HEK293 (cell line): ENCODE measurements at regions not wholly inside any gene's neighbourhood (a gene's known extent, or its start where the extent isn't known, plus 50 kb on each side); places are given as distances from the start of the nearest gene placed in this dataset.

Experiments used
- CTCF ChIA-PET: fragments of 350-600 bp; formaldehyde crosslinking; extraction: SDS; loops from one replicate; lab custom pipeline; 2021; ENCODE audit warnings: antibody characterized with exemption; lab: Yijun Ruan, JAX
- POLR2A ChIA-PET: fragments of 300-600 bp; formaldehyde crosslinking; extraction: SDS; loops from one replicate; lab custom pipeline; 2020; ENCODE audit warnings: antibody characterized with exemption, inconsistent platforms; lab: Yijun Ruan, JAX
- H3K27ac ChIP-seq: fragments of 200-500 bp; sonication (Bioruptor generic); 2 replicates; pipeline ENCODE4 v1.5.1; 2014; ENCODE audit warnings: low read depth, low read length, control low read depth, inconsistent platforms; ENCODE audit errors: extremely low read depth
- H3K36me3 ChIP-seq, 2 experiments: fragments of 200-500 bp in 1 of 2; sonication (Bioruptor generic) in 1 of 2; 1 replicate in 1 of 2; 2 replicates in 1 of 2; pipeline ENCODE4 v1.5.1; 2014 to 2017; ENCODE audit warnings: inconsistent platforms in 2 of 2, low read length in 2 of 2; ENCODE audit not compliant: control insufficient read depth in 2 of 2, insufficient read depth in 1 of 2
- H3K4me1 ChIP-seq: fragments of 200-500 bp; sonication (Bioruptor generic); 2 replicates; pipeline ENCODE4 v1.5.1; 2014; ENCODE audit warnings: mild to moderate bottlenecking, low read length, inconsistent platforms; ENCODE audit not compliant: control insufficient read depth, insufficient read depth
- H3K4me3 ChIP-seq: 2 replicates; pipeline ENCODE4 v1.5.1; 2011; ENCODE audit warnings: low read depth, mild to moderate bottlenecking, control low read depth, low read length, moderate library complexity
- H3K9me3 ChIP-seq: fragments of 200-500 bp; sonication (Bioruptor generic); 2 replicates; pipeline ENCODE4 v1.5.1; 2014; ENCODE audit warnings: low read depth, low read length, inconsistent platforms; ENCODE audit not compliant: control insufficient read depth, insufficient read depth
- BCL11A ChIP-seq: fragments of 450-650 bp; formaldehyde crosslinking; IDR thresholded peaks from 2 replicates; pipeline ENCODE4 v1.5.1; 2016; ENCODE audit warnings: low read depth, missing biosample characterization, missing genetic modification characterization
- GLI2 ChIP-seq: fragments of 450-650 bp; formaldehyde crosslinking; IDR thresholded peaks from 2 replicates; pipeline ENCODE4; 2017; ENCODE audit warnings: missing biosample characterization, missing genetic modification characterization, low read depth, borderline replicate concordance
- HOXD13 ChIP-seq: sonication (generic); formaldehyde crosslinking; IDR thresholded peaks from 2 replicates; pipeline ENCODE4 v1.8.0; 2022; ENCODE audit warnings: missing genetic modification reagents, borderline replicate concordance
- KLF1 ChIP-seq: fragments of 450-650 bp; formaldehyde crosslinking; IDR thresholded peaks from 2 replicates; pipeline ENCODE4 v1.5.1; 2016; ENCODE audit warnings: missing biosample characterization, missing genetic modification characterization
- RBAK ChIP-seq: fragments of 450-650 bp; formaldehyde crosslinking; IDR thresholded peaks from 2 replicates; pipeline ENCODE4 v1.5.1; 2016; ENCODE audit warnings: missing biosample characterization, missing genetic modification characterization
- SETDB1 ChIP-seq: IDR thresholded peaks from one replicate; pipeline ENCODE4 v1.6.1; 2017; ENCODE audit warnings: mild to moderate bottlenecking, low read length, moderate library complexity, mixed read lengths; ENCODE audit not compliant: insufficient read length
- WT1 ChIP-seq: fragments of 450-650 bp; formaldehyde crosslinking; IDR thresholded peaks from 2 replicates; pipeline ENCODE4 v1.5.1; 2016; ENCODE audit warnings: missing biosample characterization, missing genetic modification characterization
- ZIC2 ChIP-seq: fragments of 450-650 bp; formaldehyde crosslinking; IDR thresholded peaks from 2 replicates; pipeline ENCODE4 v1.5.1; 2016; ENCODE audit warnings: missing biosample characterization, missing genetic modification characterization
- ZNF121 ChIP-seq: fragments of 450-650 bp; formaldehyde crosslinking; IDR thresholded peaks from 2 replicates; pipeline ENCODE4 v1.5.1; 2016; ENCODE audit warnings: missing biosample characterization, missing genetic modification characterization
- ZNF16 ChIP-seq: fragments of 450-650 bp; formaldehyde crosslinking; IDR thresholded peaks from 2 replicates; pipeline ENCODE4 v1.5.1; 2016; ENCODE audit warnings: low read depth, missing biosample characterization, missing genetic modification characterization
- ZNF169 ChIP-seq: fragments of 450-650 bp; formaldehyde crosslinking; IDR thresholded peaks from 2 replicates; pipeline ENCODE4 v1.5.1; 2016; ENCODE audit warnings: missing biosample characterization, missing genetic modification characterization
- ZNF202 ChIP-seq: fragments of 450-650 bp; formaldehyde crosslinking; IDR thresholded peaks from 2 replicates; pipeline ENCODE4 v1.5.1; 2016; ENCODE audit warnings: missing biosample characterization, missing genetic modification characterization, borderline replicate concordance
- ZNF214 ChIP-seq: fragments of 450-650 bp; formaldehyde crosslinking; IDR thresholded peaks from 2 replicates; pipeline ENCODE4 v1.5.1; 2017; ENCODE audit warnings: missing biosample characterization, mild to moderate bottlenecking, missing genetic modification characterization, borderline replicate concordance
- ZNF26 ChIP-seq: fragments of 450-650 bp; formaldehyde crosslinking; IDR thresholded peaks from 2 replicates; pipeline ENCODE4 v1.5.1; 2016; ENCODE audit warnings: missing biosample characterization, missing genetic modification characterization
- ZNF280C ChIP-seq: fragments of 450-650 bp; formaldehyde crosslinking; IDR thresholded peaks from 2 replicates; pipeline ENCODE4 v1.5.1; 2016; ENCODE audit warnings: missing biosample characterization, missing genetic modification characterization
- ZNF311 ChIP-seq: fragments of 450-650 bp; formaldehyde crosslinking; IDR thresholded peaks from 2 replicates; pipeline ENCODE4 v1.5.1; 2017; ENCODE audit warnings: missing biosample characterization, missing genetic modification characterization, borderline replicate concordance
- ZNF473 ChIP-seq: fragments of 450-650 bp; formaldehyde crosslinking; IDR thresholded peaks from 2 replicates; pipeline ENCODE4 v1.5.1; 2017; ENCODE audit warnings: missing biosample characterization, missing genetic modification characterization
- ZNF621 ChIP-seq: fragments of 450-650 bp; formaldehyde crosslinking; IDR thresholded peaks from 2 replicates; pipeline ENCODE4 v1.5.1; 2017; ENCODE audit warnings: missing biosample characterization, missing genetic modification characterization
- ZNF776 ChIP-seq: fragments of 450-650 bp; formaldehyde crosslinking; IDR thresholded peaks from 2 replicates; pipeline ENCODE4 v1.5.0; 2017; ENCODE audit warnings: missing biosample characterization, missing genetic modification characterization, borderline replicate concordance
- ZSCAN5A ChIP-seq: fragments of 450-650 bp; formaldehyde crosslinking; IDR thresholded peaks from 2 replicates; pipeline ENCODE4 v1.5.1; 2016; ENCODE audit warnings: missing biosample characterization, missing genetic modification characterization
- TF ChIP-seq, protein P1 (sequence below): fragments of 450-650 bp; formaldehyde crosslinking; IDR thresholded peaks from 2 replicates; pipeline ENCODE4 v1.5.1; 2017; ENCODE audit warnings: missing biosample characterization, missing genetic modification characterization

DNA sequence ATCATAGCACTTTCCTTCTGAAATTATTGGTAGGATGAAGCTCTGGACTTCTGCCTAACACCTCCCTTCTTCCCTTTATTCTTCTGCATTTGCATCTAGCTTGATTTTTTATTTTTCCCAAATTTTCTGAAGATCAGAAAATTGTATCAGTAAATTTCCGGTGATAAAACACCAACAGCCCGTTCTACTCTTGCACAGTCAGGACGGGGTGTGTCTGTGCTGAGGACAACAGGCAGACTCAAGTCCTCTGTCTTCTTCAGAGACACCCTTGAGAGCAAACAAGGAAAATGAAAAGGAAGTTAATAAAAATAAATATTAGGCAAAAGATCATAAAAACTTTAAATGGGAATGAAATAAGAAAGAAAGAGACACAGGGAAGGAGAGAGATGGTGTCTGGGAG lies 120.7 kb downstream of the ARL4C start:
- Histone ChIP-seq H3K4me3 (no peak overlapping the region), H3K36me3 (no peaks in the 10 kb centered on the region), H3K4me1 (no peaks in the 10 kb centered on the region), H3K27ac (no peak overlapping the region)
- CTCF ChIA-PET: no interaction called here
- TF ChIP-seq KLF1 (tag by site-specific recombination) (no peak), ZIC2 (tag by site-specific recombination) (no peak), ZNF311 (no peak), ZNF169 (tag by site-specific recombination) (no peak), ZNF16 (tag by site-specific recombination) (no peak), BCL11A (tag by site-specific recombination) (no peak), ZSCAN5A (tag by site-specific recombination) (no peak), ZNF473 (no peak), ZNF776 (tag by site-specific recombination) (no peak), ZNF121 (tag by site-specific recombination) (no peak), ZNF621 (no peak), ZNF26 (tag by site-specific recombination) (no peak), RBAK (tag by site-specific recombination) (no peak)
- TF ChIP-seq, all 188 proteins: peak for 0
- POLR2A ChIA-PET: no interaction called here
- H3K9me3 ChIP-seq: no peaks in the 10 kb centered on the region

- no peaks in the 10 kb centered on the region for H3K4me1 ChIP-seq
- CTCF ChIA-PET: interaction anchor here (0.8 kb wide), 1 partner anchor 87 kb away, joined by 3 read pairs; no protein-coding TSS in a partner anchor
- no peak overlapping the region for H3K4me3 ChIP-seq
- H3K9me3 ChIP-seq: no peaks in the 10 kb centered on the region
- no peak overlapping the region for H3K27ac ChIP-seq
- no peaks in the 10 kb centered on the region for H3K36me3 ChIP-seq
- no peak for TF ChIP-seq ZSCAN5A (tag by site-specific recombination)
- TF ChIP-seq SETDB1: peak; percentile 82
- TF ChIP-seq ZNF202 (tag by site-specific recombination): no peak
- no peak for TF ChIP-seq WT1 (tag by site-specific recombination)
- no peak for TF ChIP-seq HOXD13 (CRISPR knock-in tag)
- TF ChIP-seq, protein P1, sequence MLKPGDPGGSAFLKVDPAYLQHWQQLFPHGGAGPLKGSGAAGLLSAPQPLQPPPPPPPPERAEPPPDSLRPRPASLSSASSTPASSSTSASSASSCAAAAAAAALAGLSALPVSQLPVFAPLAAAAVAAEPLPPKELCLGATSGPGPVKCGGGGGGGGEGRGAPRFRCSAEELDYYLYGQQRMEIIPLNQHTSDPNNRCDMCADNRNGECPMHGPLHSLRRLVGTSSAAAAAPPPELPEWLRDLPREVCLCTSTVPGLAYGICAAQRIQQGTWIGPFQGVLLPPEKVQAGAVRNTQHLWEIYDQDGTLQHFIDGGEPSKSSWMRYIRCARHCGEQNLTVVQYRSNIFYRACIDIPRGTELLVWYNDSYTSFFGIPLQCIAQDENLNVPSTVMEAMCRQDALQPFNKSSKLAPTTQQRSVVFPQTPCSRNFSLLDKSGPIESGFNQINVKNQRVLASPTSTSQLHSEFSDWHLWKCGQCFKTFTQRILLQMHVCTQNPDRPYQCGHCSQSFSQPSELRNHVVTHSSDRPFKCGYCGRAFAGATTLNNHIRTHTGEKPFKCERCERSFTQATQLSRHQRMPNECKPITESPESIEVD (tag by site-specific recombination): no peak
- TF ChIP-seq ZNF214 (tag by site-specific recombination): no peak
- no peak for TF ChIP-seq GLI2
- no peak for TF ChIP-seq ZNF280C
- POLR2A ChIA-PET: no interaction called here
These were observed 121.6 kb downstream of the ARL4C start for GRCh38 chr2:234375176-234375880.
